CD14-positive monocyte (primary cell): ENCODE measurements at regions not wholly inside any gene's neighbourhood (a gene's known extent, or its start where the extent isn't known, plus 50 kb on each side); places are given as distances from the start of the nearest gene placed in this dataset.
"Not testable (repeated sequence)": the region's sequence is repeated elsewhere in the genome, so short reads cannot be mapped to it uniquely, and the experiment has no call there.

ENCODE experiments used
- DNase-seq, 3 donors: peaks; one replicate each; pipeline ENCODE4 v3.0.0-alpha.2; 2011 to 2022
- H2AFZ ChIP-seq: 2 replicates; pipeline ENCODE4 v1.6.0; 2012; ENCODE audit warnings: mild to moderate bottlenecking, low read depth, low read length, inconsistent platforms; ENCODE audit not compliant: insufficient read depth, poor library complexity, severe bottlenecking
- H3K27ac ChIP-seq, 2 donors: 1 replicate in 1 of 2; 2 replicates in 1 of 2; pipeline ENCODE4 v1.5.1; 2012 to 2013; ENCODE audit warnings: low read length in 2 of 2, control low read depth in 1 of 2, inconsistent platforms in 1 of 2, low read depth in 1 of 2, mild to moderate bottlenecking in 1 of 2
- H3K27me3 ChIP-seq, 2 donors: one replicate each; pipeline versions ENCODE4 v1.6.0 to v1.6.1; 2011 to 2013; ENCODE audit warnings: low read length in 2 of 2; ENCODE audit not compliant: control insufficient read depth in 2 of 2, insufficient read depth in 2 of 2
- H3K36me3 ChIP-seq, 2 donors: replicated peaks in 1 of 2; 1 replicate in 1 of 2; 2 replicates in 1 of 2; pipeline versions ENCODE4 v1.5.1 to v1.6.1; 2012 to 2013; ENCODE audit warnings: low read length in 2 of 2, control low read depth in 1 of 2, inconsistent platforms in 1 of 2, mild to moderate bottlenecking in 1 of 2; ENCODE audit not compliant: insufficient read depth in 2 of 2, control insufficient read depth in 1 of 2
- H3K4me1 ChIP-seq, 2 donors: 1 replicate in 1 of 2; 2 replicates in 1 of 2; pipeline versions ENCODE4 v1.5.1 to v1.6.1; 2012 to 2013; ENCODE audit warnings: low read length in 2 of 2, control low read depth in 1 of 2, inconsistent platforms in 1 of 2, mild to moderate bottlenecking in 1 of 2, moderate library complexity in 1 of 2; ENCODE audit not compliant: insufficient read depth in 2 of 2, control insufficient read depth in 1 of 2
- H3K4me2 ChIP-seq: replicated peaks from 2 replicates; pipeline ENCODE3; 2012; ENCODE audit warnings: low read length, moderate library complexity, mild to moderate bottlenecking; ENCODE audit not compliant: poor library complexity, severe bottlenecking; ENCODE audit errors: extremely low read depth
- H3K4me3 ChIP-seq, 3 experiments: fragments of 200-600 bp in 1 of 3; sonication (generic) in 1 of 3; replicated peaks in 1 of 3; 1 replicate in 2 of 3; 2 replicates in 1 of 3; pipeline ENCODE4 v1.5.1; 2011 to 2013; ENCODE audit warnings: low read length in 3 of 3, mild to moderate bottlenecking in 3 of 3, control low read depth in 2 of 3, low read depth in 2 of 3, inconsistent platforms in 1 of 3, moderate library complexity in 1 of 3
- H3K79me2 ChIP-seq: 2 replicates; pipeline ENCODE4 v1.6.0; 2012; ENCODE audit warnings: mild to moderate bottlenecking, control low read depth, inconsistent platforms, low read length, moderate library complexity; ENCODE audit not compliant: insufficient read depth
- H3K9ac ChIP-seq: 2 replicates; pipeline ENCODE4 v1.6.0; 2017; ENCODE audit warnings: low read length, mild to moderate bottlenecking; ENCODE audit not compliant: insufficient read depth, poor library complexity, severe bottlenecking
- H3K9me3 ChIP-seq, 2 donors: replicated peaks in 1 of 2; 1 replicate in 1 of 2; 2 replicates in 1 of 2; pipeline versions ENCODE4 v1.5.1 to v1.6.1; 2012 to 2013; ENCODE audit warnings: low read length in 2 of 2, control low read depth in 1 of 2; ENCODE audit not compliant: control insufficient read depth in 1 of 2, insufficient read depth in 1 of 2
- H4K20me1 ChIP-seq: 2 replicates; pipeline ENCODE4 v1.6.0; 2012; ENCODE audit warnings: mild to moderate bottlenecking, low read length, control low read depth, moderate library complexity; ENCODE audit not compliant: insufficient read depth
- H3K27ac Mint-ChIP-seq, 7 donors: one replicate each; pipeline ENCODE4 v1.8.0; 2020; ENCODE audit warnings: mild to moderate bottlenecking in 7 of 7, mixed read lengths in 7 of 7, moderate library complexity in 6 of 7, inconsistent platforms in 2 of 7
- H3K27me3 Mint-ChIP-seq, 3 donors: one replicate each; pipeline ENCODE4 v1.8.0; 2021 to 2022; ENCODE audit warnings: low read depth in 3 of 3, mild to moderate bottlenecking in 3 of 3, mixed read lengths in 3 of 3, moderate library complexity in 3 of 3, inconsistent platforms in 1 of 3
- H3K36me3 Mint-ChIP-seq, 2 donors: one replicate each; pipeline ENCODE4 v1.8.0; 2020; ENCODE audit warnings: mixed read lengths in 2 of 2, inconsistent platforms in 1 of 2, mild to moderate bottlenecking in 1 of 2
- H3K4me1 Mint-ChIP-seq: one replicate; pipeline ENCODE4 v1.8.0; 2020; ENCODE audit warnings: mild to moderate bottlenecking, mixed read lengths
- H3K4me3 Mint-ChIP-seq, 2 donors: one replicate each; pipeline ENCODE4 v1.8.0; 2020; ENCODE audit warnings: mild to moderate bottlenecking in 2 of 2, mixed read lengths in 2 of 2, moderate library complexity in 1 of 2
- H3K9me3 Mint-ChIP-seq, 7 donors: one replicate each; pipeline ENCODE4 v1.8.0; 2020 to 2022; ENCODE audit warnings: mixed read lengths in 7 of 7, mild to moderate bottlenecking in 6 of 7, moderate library complexity in 6 of 7, inconsistent platforms in 2 of 7
- WGBS: methylation state at CpG from one replicate; pipeline ENCODE4 v1.1.5; 2013; ENCODE audit warnings: missing lambda C conversion rate; ENCODE audit not compliant: insufficient coverage; 5-methylcytosine and 5-hydroxymethylcytosine counted together
- intact Hi-C, 2 donors: fragments of 100-400 bp; cut with micrococcal nuclease; formaldehyde crosslinking; loops; one replicate each; pipeline versions ENCODE4 v1.15.0 to v1.15.1; 2023
- TF ChIP-seq, protein P1 (sequence below): fragments of 200-600 bp; IDR thresholded peaks from one replicate; pipeline ENCODE4 v1.8.0; 2022; ENCODE audit warnings: antibody characterized with exemption, mild to moderate bottlenecking

DNA sequence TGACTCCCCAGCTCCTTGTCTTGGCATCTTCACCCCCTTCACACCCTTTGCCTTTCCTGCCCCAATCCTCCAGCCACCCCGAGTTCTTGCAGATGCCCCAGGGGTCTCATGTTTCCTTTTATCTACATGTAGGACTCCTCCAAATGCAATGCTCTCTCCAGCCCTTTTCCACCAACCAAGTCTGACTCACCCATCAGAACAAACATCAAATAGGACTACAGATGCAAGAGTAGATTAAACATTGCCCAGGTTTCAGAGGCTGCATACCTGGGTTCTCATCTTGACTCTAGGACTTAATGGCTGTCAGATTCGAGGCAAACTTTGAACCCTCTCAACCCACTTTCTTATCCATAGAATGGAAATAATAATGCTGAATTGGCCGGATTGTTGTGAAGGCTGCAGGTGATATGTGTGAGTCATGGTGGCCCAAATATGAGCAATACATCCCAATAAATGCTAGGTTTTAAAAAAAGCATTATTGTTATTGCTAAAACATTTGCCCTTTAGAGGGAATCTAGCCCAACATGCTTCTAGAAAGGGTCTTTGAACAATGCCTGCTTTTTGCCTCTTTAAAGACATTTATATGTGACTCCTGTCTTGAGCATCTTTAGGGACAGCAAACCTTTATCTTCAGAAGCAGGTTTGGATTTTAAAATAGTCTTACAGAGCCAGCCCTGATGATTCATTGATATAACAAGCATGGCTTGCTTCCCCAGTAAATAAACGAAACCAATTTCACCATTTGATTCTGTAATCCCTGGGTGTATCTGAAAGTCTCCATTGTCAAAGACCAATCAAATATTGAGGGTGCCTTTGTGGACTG, 310.1 kb downstream of the FOXL1 start:
- Histone ChIP-seq H3K9ac (no peak overlapping the region), H3K79me2 (no peaks in the 10 kb centered on the region), H2AFZ (no peak overlapping the region), H3K36me3 (no peaks in the 10 kb centered on the region), H3K4me1 (no peaks in the 10 kb centered on the region), H3K27ac (no peak overlapping the region), H4K20me1 (no peaks in the 10 kb centered on the region), H3K9me3 (no peaks in the 10 kb centered on the region), H3K4me2 (no peak overlapping the region), H3K27me3 (no peaks in the 10 kb centered on the region), H3K4me3 (no peak overlapping the region)
- H3K9me3 Mint-ChIP-seq: peaks cover 0 to 5% (median 0%) of the 10 kb centered on the region in 7 donors
- no peaks in the 10 kb centered on the region for H3K4me1 Mint-ChIP-seq
- TF ChIP-seq, protein P1, sequence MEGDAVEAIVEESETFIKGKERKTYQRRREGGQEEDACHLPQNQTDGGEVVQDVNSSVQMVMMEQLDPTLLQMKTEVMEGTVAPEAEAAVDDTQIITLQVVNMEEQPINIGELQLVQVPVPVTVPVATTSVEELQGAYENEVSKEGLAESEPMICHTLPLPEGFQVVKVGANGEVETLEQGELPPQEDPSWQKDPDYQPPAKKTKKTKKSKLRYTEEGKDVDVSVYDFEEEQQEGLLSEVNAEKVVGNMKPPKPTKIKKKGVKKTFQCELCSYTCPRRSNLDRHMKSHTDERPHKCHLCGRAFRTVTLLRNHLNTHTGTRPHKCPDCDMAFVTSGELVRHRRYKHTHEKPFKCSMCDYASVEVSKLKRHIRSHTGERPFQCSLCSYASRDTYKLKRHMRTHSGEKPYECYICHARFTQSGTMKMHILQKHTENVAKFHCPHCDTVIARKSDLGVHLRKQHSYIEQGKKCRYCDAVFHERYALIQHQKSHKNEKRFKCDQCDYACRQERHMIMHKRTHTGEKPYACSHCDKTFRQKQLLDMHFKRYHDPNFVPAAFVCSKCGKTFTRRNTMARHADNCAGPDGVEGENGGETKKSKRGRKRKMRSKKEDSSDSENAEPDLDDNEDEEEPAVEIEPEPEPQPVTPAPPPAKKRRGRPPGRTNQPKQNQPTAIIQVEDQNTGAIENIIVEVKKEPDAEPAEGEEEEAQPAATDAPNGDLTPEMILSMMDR: no peak
- no peak for DNase-seq
- H3K27me3 Mint-ChIP-seq: peaks cover 3 to 11% (median 7%) of the 10 kb centered on the region in 3 donors
- WGBS: 53% methylated on average over 1 of the region's 4 CpGs
- no peaks in the 10 kb centered on the region for H3K36me3 Mint-ChIP-seq
- no peak overlapping the region for H3K4me3 Mint-ChIP-seq
- H3K27ac Mint-ChIP-seq: no peak overlapping the region
- intact Hi-C loops: no loop called here

DNA sequence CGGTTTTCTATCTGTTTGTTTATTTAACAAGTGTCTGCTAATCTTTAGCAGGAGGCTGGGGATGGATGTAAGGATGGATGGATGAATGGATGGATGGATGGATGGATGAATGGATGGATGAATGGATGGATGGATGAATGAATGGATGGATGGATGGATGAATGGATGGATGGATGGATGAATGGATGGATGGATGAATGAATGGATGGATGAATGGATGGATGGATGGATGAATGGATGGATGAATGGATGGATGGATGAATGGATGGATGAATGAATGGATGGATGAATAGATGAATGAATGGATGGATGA, 310.7 kb downstream of the FOXL1 start:
- H3K4me1 ChIP-seq, H2AFZ ChIP-seq, H3K4me1 Mint-ChIP-seq, DNase-seq, H3K4me3 Mint-ChIP-seq, H3K79me2 ChIP-seq, intact Hi-C loops, H3K27ac Mint-ChIP-seq, H4K20me1 ChIP-seq, H3K4me2 ChIP-seq, H3K9me3 Mint-ChIP-seq, H3K36me3 Mint-ChIP-seq, H3K4me3 ChIP-seq, H3K36me3 ChIP-seq, H3K9me3 ChIP-seq, H3K27me3 ChIP-seq, H3K9ac ChIP-seq, H3K27ac ChIP-seq: not testable (repeated sequence)
- peaks cover 3 to 11% (median 7%) of the 10 kb centered on the region in 3 donors for H3K27me3 Mint-ChIP-seq
- 92% methylated on average over 1 of the region's 1 CpG for WGBS
